Panc1 (cell line): ENCODE measurements at regions not wholly inside any gene's neighbourhood (a gene's known extent, or its start where the extent isn't known, plus 50 kb on each side); places are given as distances from the start of the nearest gene placed in this dataset.

Experiments used
- ATAC-seq: fragments of 200-7000 bp; cut with Tn5 transposase; 2 replicates; pipeline ENCODE4 v1.9.1; 2020; ENCODE audit warnings: mild to moderate bottlenecking, moderate library complexity
- BruUV-seq: library from RNA; stranded (reverse); fragments of 400-500 nt; replicated peaks from 2 replicates; lab custom pipeline; 2021; lab: Mats Ljungman, UMichigan
- CTCF ChIA-PET: fragments of 300-600 bp; sonication (Branson Sonifier 250); formaldehyde crosslinking; loops from one replicate; lab custom pipeline; 2022; ENCODE audit warnings: antibody characterized with exemption; lab: Charles Lee
- POLR2A ChIA-PET: fragments of 300-600 bp; sonication (Branson Sonifier 250); formaldehyde crosslinking; loops from one replicate; lab custom pipeline; 2022; ENCODE audit warnings: antibody characterized with exemption; lab: Charles Lee
- DNase-seq: peaks from one replicate; pipeline ENCODE4 v3.0.0-alpha.2; 2010; ENCODE audit warnings: low read depth, low spot score
- H3K27ac ChIP-seq: 2 replicates; pipeline ENCODE4 v1.5.1; 2011; ENCODE audit warnings: mild to moderate bottlenecking, low read length, inconsistent platforms
- H3K27me3 ChIP-seq: fragments of 200-500 bp; sonication (Bioruptor generic); 2 replicates; pipeline ENCODE4 v1.6.0; 2014; ENCODE audit warnings: low read length, inconsistent platforms; ENCODE audit not compliant: control insufficient read depth, insufficient read depth
- H3K36me3 ChIP-seq: fragments of 200-500 bp; sonication (Bioruptor generic); 2 replicates; pipeline ENCODE4 v1.5.1; 2014; ENCODE audit warnings: inconsistent platforms, mild to moderate bottlenecking, low read length, moderate library complexity; ENCODE audit not compliant: control insufficient read depth, insufficient read depth
- H3K4me1 ChIP-seq: 2 replicates; pipeline ENCODE4 v1.5.1; 2011; ENCODE audit warnings: inconsistent platforms, mild to moderate bottlenecking, low read length, moderate library complexity; ENCODE audit not compliant: control insufficient read depth, insufficient read depth
- H3K4me3 ChIP-seq, 2 experiments: 2 replicates each; pipeline ENCODE4 v1.5.1; 2011 to 2012; ENCODE audit warnings: low read depth in 2 of 2, low read length in 2 of 2, mild to moderate bottlenecking in 2 of 2, inconsistent platforms in 1 of 2, moderate library complexity in 1 of 2
- H3K9me3 ChIP-seq: fragments of 200-500 bp; sonication (Bioruptor generic); 2 replicates; pipeline ENCODE4 v1.5.1; 2014; ENCODE audit warnings: low read depth, mild to moderate bottlenecking, inconsistent platforms, low read length, moderate library complexity; ENCODE audit not compliant: control insufficient read depth, insufficient read depth
- CTCF ChIP-seq: fragments of 450-650 bp; IDR thresholded peaks from 2 replicates; pipeline ENCODE4 v1.5.1; 2017; ENCODE audit warnings: mild to moderate bottlenecking
- POLR2AphosphoS5 ChIP-seq: IDR thresholded peaks from 2 replicates; pipeline ENCODE4 v1.6.1; 2012; ENCODE audit warnings: mild to moderate bottlenecking, low read depth, low read length, moderate library complexity
- REST ChIP-seq, 2 experiments: IDR thresholded peaks; 2 replicates each; pipeline ENCODE4 v1.6.1; 2011 to 2012; ENCODE audit warnings: low read depth in 2 of 2, control low read depth in 1 of 2, low read length in 1 of 2, mild to moderate bottlenecking in 1 of 2, moderate library complexity in 1 of 2; ENCODE audit not compliant: insufficient read depth in 1 of 2
- SIN3A ChIP-seq: IDR thresholded peaks from 2 replicates; pipeline ENCODE4 v1.6.1; 2012; ENCODE audit warnings: low read depth, mild to moderate bottlenecking, low read length, moderate library complexity, borderline replicate concordance; ENCODE audit not compliant: insufficient read depth
- TCF7L2 ChIP-seq: IDR thresholded peaks from 2 replicates; pipeline ENCODE4 v1.6.1; 2011; ENCODE audit warnings: mild to moderate bottlenecking, low read depth, low read length, inconsistent platforms
- in situ Hi-C: cut with HindIII; loops from 2 replicates; pipeline ENCODE4 v1.10.0; 2016; ENCODE audit warnings: low sequenced_read_pairs, low pct_unique_long_range_greater_than_20kb
- intact Hi-C: fragments of 100-400 bp; cut with micrococcal nuclease; formaldehyde crosslinking; loops from one replicate; pipeline ENCODE4 v1.10.0; 2022; ENCODE audit not compliant: unreplicated experiment

- BruUV-seq: no TSS peak
- ATAC-seq (no peak), DNase-seq (no peak)
- H3K36me3 ChIP-seq: no peaks in the 10 kb centered on the region
- TF ChIP-seq CTCF (no peak), SIN3A (no peak), POLR2AphosphoS5 (no peak), TCF7L2 (no peak), REST (IDR thresholded peaks at IDR 0.05; ENCODE audit: insufficient read depth in 1 of 2, low read depth in 2 of 2, low read length in 1 of 2) (no peak)
- ChIA-PET POLR2A (no interaction called here), CTCF (no interaction called here)
- H3K9me3 ChIP-seq: no peaks in the 10 kb centered on the region
- H3K4me1 ChIP-seq: no peaks in the 10 kb centered on the region
- intact Hi-C loops (no loop called here), in situ Hi-C loops (no loop called here)
- H3K27me3 ChIP-seq: no peaks in the 10 kb centered on the region
- H3K27ac ChIP-seq: no peak overlapping the region
- H3K4me3 ChIP-seq: no peak overlapping the region
Observed at GRCh38 chr20:54891907-54892306, 416.5 kb downstream of the DOK5 start.

- no peak for ATAC-seq
- BruUV-seq: no TSS peak
- in situ Hi-C loops: no loop called here
Observed at GRCh38 chr20:54879393-54879792, 404.0 kb downstream of the DOK5 start.

More at GRCh38 chr20:54879393-54879792, 404.0 kb downstream of the DOK5 start:
- H3K27ac ChIP-seq: no peak overlapping the region
- H3K4me3 ChIP-seq: no peak overlapping the region
- POLR2A ChIA-PET: no interaction called here
- H3K36me3 ChIP-seq: no peaks in the 10 kb centered on the region
- no peak for TF ChIP-seq TCF7L2
- TF ChIP-seq POLR2AphosphoS5: no peak
- TF ChIP-seq SIN3A: no peak
- no peak for TF ChIP-seq CTCF
- TF ChIP-seq REST (IDR thresholded peaks at IDR 0.05; ENCODE audit: insufficient read depth in 1 of 2, low read depth in 2 of 2, low read length in 1 of 2): no peak
- no peaks in the 10 kb centered on the region for H3K4me1 ChIP-seq
- CTCF ChIA-PET: no interaction called here
- H3K27me3 ChIP-seq: no peaks in the 10 kb centered on the region
- no peak for DNase-seq
- H3K9me3 ChIP-seq: no peaks in the 10 kb centered on the region
- intact Hi-C loops: no loop called here
